NCI-H2171 treated with DMSO at 0.1 percent for 48 hours (cell line): ENCODE measurements at regions not wholly inside any gene's neighbourhood (a gene's known extent, or its start where the extent isn't known, plus 50 kb on each side); places are given as distances from the start of the nearest gene placed in this dataset.
A peak's percentile ranks its signal among the peaks of the same experiment; 100 is the strongest.
"Not testable (repeated sequence)": the region's sequence is repeated elsewhere in the genome, so short reads cannot be mapped to it uniquely, and the experiment has no call there.

Source experiments
- DNase-seq: peaks from one replicate; lab custom pipeline; 2025; lab: John Stamatoyannopoulos, UW

DNA sequence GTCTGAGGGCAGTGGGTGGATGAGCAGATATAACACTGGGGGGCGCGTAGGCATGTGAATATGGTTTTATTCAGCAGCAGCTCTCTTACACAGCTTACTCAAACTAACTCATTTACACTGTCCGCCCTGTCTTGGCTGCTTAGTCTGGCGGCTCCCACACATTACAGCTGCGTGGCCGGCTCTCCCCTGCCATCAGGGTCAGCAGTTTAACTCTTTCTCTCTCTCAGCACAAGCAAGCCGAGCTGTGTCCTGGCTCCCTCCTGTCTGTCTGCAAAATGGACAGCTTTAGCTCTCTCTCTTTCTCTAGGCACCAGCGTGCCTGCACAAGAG is 1310.1 kb upstream of the RAG2 start:
- no peak for DNase-seq

DNA sequence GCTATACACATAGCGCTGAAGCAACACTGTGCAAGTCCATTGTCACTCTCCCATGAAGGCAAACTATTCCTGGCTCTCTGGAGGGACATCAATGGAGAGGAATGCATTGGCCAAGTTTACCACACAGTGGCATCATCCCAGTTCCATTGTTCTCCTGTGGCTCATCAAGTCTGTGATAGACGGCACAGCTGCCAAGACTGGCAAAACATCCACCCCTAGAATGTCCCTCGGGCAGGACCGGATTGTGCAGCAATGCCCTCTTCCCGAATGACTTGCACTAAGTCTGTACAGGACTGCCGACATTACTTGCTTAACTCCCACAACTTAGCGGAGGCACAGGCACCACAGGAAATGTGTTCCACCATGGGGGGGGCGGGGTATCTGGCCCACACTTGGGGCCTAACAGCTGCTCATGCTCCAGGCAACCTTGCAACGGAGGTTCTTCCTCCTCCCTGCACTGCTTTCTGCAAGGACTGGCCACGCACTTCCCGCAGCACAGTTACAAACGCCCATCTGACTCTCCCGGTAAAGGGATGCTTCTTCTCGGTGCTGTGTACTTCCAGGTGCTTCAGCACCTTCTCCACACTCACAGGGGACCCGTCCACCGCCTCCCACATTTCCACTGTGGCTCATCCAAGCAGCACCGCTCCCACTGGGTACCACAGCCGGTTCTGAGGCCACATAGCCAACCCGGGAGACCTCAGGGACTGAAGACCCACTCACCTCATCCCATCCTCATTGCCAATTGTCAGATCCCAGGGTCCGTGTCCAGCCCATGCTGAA is 1309.6 kb upstream of the RAG2 start:
- no peak for DNase-seq

DNA sequence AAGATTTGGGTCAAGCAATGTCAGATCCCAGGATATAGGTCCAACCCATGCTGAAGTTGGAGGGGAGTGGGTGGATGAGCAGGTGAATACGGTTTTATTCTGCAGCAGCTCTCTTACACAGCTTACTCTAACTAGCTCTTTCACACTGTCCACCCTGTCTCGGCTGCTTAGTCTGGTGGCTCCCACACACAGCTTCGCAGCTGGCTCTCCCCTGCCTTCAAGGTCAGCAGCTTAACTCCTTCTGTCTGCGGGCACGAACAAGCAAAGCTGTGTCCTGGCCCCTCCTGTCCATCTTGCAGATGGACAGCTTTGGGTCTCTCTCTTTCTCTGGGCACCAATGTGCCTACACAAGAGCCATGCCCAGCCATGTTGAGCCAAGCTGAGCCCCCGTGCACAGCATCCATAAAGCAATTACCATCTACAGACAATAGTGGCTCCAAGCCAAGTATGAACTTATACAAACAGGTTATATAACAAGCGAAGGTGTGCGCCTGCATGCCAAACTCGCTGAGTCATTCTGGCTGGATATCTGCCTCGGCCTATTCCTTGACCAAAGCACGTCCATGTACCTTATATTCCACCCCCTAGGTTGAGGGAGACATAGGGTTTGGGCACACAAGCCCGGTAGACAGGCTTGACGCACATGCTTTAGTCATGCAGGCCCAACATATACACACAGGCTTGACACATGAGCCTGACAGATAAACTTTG is 1307.8 kb upstream of the RAG2 start:
- peak; percentile 0 for DNase-seq

DNA sequence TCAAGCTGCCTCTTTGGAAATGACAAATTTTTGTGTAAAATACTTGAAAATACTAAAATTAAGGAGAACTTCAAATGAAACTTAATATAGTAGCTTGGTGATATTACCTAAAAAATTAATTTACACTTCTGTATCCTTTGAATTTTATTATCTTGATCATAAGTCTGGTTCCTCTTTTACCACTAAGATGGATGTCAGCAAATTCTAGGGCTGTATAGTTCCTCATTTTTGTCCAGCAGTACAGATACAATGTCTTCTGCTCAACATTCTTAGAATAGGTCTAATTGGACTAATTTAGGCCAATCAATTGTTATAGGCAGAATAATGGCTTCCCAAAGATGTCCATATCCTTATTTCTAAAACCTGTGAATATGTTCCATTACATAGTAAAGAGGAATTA is 1298.0 kb upstream of the RAG2 start:
- DNase-seq, result no peak

DNA sequence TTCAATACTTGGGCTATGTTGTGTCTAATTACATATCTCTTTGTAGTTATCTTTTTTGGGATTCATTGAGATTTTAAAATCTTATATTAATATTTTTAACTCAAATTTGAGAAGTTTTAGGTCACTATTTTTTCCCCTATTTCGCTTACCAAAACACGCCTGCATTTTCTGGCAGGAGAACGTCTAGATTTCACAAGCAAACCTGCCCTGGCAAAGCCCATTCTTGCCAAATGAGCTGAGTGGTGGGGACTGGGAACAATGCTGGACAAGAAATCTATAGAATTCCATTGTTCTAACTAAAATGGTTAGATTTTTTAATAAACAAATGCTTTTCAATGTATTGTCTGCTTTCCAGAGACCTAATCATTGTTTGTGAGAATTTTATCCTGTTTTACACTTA is 1283.7 kb upstream of the RAG2 start:
- no peak for DNase-seq

DNA sequence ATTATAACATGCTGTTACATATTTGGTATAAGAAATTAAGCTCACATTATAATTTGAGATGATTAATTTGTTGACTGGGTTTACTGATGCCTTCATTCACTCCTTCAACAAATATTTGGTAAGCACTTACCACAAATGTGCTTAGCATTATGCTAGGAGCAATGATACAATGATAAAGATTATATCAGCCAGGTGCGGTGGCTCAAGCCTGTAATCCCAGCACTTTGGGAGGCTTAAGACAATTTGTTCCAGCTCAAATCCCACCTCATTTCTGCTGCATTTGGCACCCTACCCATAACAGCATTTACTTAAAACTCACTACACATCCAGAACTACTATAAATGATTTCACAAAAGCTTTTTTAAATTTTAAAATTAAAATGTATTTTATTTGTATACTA is 1263.6 kb upstream of the RAG2 start:
- DNase-seq, result no peak

DNA sequence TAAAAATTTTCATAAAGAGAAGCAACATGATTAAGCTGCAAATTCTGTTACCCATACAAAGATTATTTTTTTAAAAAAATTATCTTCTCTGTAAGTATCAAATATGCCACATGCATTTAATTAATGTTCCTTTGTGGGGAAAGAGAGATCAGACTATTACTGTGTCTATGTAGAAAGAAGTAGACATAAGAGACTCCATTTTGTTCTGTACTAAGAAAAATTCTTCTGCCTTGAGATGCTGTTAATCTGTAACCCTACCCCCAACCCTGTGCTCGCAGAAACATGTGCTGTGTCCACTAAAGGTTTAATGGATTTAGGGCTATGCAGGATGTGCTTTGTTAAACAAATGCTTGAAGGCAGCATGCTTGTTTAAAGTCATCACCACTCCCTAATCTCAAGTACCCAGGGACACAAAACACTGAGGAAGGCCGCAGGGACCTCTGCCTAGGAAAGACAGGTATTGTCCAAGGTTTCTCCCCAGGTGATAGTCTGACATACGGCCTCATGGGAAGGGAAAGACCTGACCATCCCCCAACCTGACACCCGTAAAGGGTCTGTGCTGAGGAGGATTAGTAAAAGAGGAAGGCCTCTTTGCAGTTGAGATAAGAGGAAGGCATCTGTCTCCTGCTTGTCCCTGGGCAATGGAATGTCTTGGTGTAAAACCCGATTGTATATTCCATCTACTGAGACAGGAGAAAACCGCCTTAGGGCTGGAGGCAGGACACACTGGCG is 1260.9 kb upstream of the RAG2 start:
- not testable (repeated sequence) for DNase-seq

DNA sequence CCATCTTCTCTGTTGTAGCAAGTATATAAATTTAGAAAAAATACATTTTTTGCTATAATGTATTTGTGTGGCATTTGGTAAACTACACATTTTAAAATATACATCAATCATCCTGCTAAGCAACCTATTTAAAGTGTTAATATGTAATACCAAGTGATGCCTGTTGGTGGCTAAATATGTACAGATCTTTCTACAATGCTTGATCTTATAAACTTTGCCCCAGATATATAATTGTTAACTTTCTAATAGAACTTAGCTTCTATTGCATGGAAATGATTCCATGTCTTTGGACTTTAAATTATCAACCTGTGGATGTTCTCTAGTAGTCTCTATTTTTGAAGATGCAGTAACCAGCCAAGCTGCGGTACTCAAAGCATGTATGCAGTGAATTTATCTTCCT is 1260.4 kb upstream of the RAG2 start:
- DNase-seq, result no peak

DNA sequence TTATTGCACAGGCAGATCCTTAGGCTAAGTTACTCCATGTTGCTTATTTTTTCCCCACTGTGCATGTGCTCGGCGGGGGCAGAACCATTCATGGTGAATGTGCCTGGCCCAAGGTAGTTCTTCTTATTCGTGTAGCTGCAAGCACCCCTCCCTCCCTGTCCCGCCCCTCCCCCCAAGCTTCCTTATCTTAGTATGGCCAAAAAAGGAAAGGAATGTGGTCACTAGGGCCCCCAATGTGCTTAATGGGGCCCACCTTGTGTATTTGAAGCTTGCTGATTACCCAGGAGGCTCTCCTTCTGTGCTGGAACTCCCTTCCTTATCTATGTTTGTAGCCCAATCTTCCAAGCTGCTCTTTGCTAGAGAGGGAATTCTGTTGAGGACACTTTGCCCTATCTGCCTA is 1259.7 kb upstream of the RAG2 start:
- no peak for DNase-seq

DNA sequence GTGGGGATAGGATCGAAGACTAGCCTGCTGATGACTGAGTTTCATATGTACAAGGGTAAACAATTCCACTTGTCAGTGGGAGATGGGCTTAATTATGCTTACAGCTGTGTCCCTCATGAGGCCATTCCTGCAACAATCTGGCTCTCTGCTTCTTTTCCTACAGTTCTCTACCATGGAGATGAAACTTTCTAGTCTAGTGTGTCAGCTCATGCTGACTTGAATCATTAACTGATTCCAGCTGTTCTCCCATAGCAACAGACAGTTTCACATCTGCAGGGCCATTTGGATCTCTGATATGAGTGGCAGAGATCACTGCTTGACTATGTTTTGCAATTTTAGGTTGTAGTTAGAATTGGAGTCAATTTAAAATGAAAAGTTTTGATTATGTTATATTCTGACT is 1251.7 kb upstream of the RAG2 start:
- no peak for DNase-seq

DNA sequence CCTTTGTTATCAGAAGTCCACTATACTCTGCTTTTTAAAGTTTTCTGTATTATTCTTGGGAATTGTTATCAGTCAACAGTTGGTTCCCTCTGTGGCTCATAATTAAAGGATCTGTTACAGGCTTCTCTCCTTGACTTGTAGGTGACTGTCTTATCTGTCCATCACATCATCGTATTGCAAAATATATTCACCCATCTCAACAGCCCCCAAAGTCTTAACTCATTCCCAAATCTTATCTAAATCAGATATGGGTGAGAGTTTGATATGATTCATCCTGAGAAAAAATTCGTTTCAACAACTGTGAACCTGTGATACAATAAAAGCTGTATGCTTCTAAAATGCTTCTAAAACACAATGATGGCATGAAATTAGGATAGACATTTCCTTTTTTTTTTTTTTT is 1245.6 kb upstream of the RAG2 start:
- DNase-seq, result no peak

DNA sequence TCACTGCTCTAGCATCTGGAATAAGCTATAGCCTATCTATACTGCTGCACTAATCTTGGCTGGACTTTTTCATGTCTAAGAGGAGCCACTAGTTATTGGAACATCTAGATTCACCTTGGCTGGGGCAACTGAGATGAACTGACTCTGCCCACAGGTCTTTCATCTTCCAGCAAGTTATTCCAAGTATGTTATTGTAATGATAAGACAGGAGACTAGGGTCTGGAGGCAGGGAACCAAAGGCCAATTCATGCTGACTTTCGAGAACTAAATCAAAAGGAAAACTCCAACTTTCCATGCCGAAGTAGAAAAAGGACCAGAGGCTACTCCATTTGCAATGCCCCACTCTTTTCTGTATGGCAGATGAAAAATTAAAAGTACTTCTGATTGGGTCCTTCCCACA is 1243.0 kb upstream of the RAG2 start:
- no peak for DNase-seq

DNA sequence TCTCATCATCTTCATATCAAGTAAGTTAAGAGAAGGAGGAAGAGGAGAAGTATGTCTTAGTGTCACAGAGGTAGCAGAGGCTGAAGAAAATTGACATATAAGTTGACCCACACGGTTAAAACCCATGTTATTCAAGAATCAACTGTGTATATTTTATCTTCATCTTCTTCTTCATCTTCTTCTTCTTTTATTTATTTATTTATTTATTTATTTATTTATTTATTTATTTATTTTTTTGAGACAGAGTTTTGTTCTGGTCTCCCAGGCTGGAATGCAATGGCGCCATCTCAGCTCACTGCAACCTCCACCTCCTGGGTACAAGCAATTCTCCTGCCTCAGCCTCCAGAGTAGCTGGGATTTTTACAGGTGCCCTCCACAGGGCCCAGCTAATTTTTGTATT is 1242.3 kb upstream of the RAG2 start:
- DNase-seq, result not testable (repeated sequence)

DNA sequence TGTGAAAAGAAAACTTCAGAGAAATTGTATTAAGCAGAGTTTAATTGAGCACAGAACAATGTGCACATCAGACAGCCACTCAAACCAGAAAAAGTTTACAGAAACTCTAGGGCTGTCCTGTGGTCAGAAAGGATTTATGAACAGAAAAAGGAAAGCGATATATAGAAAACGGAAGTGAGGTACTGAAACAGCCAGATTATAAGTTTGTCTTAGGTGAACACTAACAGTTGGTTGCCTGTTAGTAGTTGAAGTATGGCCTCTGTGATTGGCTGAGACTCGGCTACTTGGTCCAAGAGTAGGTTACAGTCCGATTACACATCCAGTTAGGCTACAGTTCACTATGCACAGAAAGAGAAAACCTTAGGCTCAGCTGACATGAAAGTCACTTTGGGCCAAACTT is 1232.5 kb upstream of the RAG2 start:
- no peak for DNase-seq

DNA sequence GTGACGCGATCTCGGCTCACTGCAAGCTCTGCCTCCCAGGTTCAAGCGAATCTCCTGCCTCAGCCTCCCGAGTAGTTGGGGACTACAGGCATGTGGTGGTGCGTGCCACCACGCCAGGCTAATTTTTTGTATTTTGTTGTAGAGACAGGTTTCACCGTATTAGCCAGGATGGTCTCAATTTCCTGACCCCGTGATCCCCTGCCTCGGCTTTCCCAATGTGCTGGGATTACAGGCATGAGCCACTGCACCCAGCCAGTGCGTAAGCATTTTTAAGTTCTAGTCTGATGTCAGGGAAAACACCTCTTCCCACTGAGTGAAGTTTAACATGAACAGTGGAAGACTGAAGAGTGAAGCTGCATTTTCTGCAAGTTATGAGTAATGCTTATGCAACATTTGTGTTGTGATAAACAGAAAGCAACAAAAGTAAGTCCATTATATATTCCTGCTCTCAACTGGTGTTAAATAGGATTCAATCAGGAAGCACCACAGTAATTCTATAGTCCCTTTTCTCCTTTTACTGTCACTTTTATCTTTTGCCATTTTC is 1219.8 kb upstream of the RAG2 start:
- no peak for DNase-seq

DNA sequence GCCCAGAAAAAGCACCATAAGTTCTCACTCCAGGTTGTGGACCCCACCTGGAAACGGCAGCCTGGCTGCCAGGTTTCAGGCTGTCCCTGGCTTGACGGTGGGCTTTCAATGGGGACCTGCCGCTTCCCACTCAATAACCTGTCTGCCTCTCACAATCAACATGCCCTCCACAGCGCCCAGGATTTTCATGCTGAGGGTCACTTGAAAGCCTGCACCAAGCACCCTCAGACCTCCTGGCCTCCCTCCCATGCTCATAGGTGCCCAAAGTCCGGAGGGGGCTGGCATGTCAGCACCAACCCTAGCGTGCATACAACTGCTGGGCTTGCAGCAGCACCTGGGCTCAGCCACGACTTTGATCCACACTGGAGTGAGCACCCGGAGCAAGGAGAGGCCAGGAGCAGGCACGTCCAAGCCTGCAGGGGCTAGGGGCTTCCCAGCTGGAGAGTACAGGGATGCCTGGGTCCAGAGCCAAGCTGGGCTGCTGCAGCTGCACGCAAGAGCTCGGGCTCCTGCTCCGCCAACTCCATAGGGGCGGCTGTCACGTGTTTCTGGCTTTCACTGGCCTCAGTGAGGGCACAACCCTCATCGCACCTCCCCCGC is 1214.3 kb upstream of the RAG2 start:
- no peak for DNase-seq

DNA sequence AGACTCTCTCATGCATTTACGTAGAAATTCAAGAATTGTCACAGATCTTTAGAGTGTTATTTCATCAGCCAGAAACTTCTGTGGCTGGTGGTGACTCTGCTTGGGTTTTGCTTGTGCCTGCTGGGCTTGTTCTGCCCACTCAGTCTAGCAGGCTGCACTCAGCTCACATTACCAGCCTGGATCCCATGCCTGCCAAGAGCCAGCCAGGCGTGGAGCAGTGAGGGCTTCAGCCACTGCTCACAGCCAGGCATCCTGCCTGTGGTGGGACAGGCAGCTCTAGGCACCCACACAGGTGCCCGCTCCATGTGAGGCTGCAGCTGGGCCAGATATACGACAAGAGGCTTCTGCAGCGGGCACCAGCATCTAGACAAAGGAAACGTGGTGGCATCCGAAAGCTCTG is 1213.3 kb upstream of the RAG2 start:
- no peak for DNase-seq

DNA sequence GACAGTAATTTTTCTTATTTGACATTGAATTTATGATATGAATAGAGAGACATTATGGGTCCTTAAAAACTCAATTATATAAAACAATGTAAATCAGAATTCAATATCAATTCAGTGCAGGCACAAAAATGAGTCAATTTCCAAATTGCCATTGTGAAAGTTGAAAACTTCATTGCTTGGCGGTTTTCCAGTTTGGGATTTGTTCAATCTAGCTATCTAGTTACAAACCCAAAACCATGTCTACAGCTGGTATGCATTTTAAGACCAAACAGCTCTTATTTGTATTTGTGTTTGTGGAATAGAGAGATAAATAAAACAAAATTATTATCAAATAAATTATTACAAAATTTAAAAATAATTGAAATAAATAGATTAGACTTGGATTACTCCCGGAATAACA is 1206.6 kb upstream of the RAG2 start:
- no peak for DNase-seq

DNA sequence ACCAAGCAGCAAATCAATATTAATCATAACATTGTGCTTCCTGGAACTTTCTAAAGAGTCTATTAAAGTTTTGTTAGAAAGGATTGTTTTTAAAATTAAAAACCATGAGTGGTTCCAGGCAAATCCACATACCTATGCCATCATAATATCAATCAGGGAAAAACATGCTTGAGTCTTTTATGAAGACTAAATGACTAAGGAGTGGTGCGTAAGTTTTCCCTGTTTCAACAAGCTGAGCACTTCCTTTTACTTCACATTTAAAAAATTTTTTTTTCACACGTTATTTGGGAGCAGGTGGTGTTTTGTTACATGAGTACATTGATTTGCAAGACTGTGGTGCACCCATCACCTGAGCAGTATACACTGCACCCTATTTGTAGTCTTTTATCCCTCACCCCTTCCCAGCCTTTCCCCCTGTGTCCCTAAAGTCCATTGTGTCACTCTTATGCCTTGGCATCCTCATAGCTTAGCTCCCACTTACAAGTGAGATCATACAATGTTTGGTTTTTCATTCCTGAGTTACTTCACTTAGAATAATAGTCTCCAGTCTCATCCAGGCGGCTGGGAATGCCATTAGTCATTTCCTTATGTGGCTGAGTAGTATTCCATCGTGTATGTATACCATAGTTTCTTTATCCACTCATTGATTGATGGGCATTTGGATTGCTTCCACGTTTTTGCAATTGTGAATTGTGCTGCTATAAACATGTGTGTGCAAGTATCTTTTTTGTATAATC is 1190.3 kb upstream of the RAG2 start:
- DNase-seq, result no peak

DNA sequence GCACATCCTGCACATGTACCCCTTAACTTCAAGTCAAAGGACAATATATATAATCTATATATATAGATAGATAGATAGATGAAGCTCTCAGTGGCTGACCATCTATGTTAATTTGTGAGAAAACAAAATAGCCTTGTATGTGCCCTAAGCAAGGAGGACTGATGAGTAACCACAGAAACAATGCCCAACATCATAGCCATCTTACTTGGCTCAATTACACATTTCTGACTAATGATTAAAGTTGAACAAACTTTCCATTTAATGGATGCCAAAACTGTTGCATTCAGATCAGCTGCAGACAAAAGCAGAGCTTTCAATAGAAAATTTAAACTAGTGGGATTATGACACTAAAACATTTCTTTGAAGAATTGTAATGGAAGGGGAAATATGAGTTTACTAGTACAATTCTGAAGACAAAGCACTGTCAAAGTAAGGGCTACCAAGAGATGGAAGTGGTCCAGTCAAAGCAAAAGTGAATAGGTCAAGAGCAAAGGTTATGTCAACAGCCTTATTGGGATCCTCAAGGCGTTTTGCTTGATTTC is 1188.2 kb upstream of the RAG2 start:
- no peak for DNase-seq

DNA sequence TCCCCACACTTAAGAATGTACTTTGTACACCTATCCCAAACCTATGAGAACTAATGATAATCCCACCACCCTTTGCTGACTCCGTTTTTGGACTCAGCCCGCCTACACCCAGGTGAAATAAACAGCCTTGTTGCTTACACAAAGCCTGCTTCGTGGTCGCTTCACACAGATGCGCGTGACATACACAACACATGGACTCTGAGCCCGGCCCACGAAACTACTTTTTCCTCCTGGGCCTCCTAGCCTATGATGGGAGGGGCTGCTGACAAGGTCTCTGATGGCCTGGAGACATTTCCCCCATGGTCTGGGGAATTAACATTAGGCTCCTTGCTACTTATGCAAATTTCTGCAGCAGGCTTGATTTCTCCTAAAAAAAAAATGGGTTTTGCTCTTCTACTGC is 1176.4 kb upstream of the RAG2 start:
- DNase-seq, result no peak

DNA sequence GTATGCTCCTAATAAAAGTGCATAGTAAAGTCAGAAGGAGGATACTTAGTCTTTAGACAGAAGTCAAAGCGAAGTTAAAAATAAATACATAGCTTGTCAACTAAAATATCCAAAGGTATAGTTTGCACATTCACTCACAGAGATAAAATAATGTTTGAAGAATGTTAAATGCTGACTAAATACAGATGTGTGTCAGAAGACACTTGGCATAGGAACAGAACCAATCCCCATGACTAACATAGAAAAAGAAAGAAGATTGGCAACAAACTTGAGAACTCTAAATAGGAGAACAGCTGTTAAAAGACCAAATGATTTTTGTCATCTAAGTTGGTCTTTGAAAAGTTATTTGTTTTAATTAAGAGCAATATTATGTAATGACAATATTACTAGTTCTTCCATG is 1172.1 kb upstream of the RAG2 start:
- no peak for DNase-seq
